ENCODE measurements at regions not wholly inside any gene's neighbourhood (a gene's known extent, or its start where the extent isn't known, plus 50 kb on each side); places are given as distances from the start of the nearest gene placed in this dataset.
A peak's percentile ranks its signal among the peaks of the same experiment; 100 is the strongest.

GRCh38 chr4:175559126-175559525 is 252.9 kb downstream of the GPM6A start (continued):
- TF ChIP-seq PRDM15 (CRISPR knock-in tag; IDR thresholded peaks at IDR 0.05): no peak
- TF ChIP-seq ZNF121 (CRISPR knock-in tag; IDR thresholded peaks at IDR 0.05): no peak

GRCh38 chr4:175559526-175559925 is 252.5 kb downstream of the GPM6A start:
- H3K36me3 Mint-ChIP-seq: no peaks in the 10 kb centered on the region
- no peak for DNase-seq (ENCODE audit: low spot score)
- H3K4me1 Mint-ChIP-seq: peaks cover 21% of the 10 kb centered on the region
- no peaks in the 10 kb centered on the region for H3K9me3 Mint-ChIP-seq
- no peaks in the 10 kb centered on the region for H3K27me3 Mint-ChIP-seq (ENCODE audit: low read depth)
- peak overlapping the region; percentile 61; the same call in 1 of the 2 replicates for H3K27ac Mint-ChIP-seq
- H3K4me3 Mint-ChIP-seq: no peak overlapping the region
- ChIA-PET POLR2A (no interaction called here), CTCF (interaction anchor here (0.8 kb wide), 1 partner anchor 84 kb away, joined by 3 read pairs; no protein-coding TSS in a partner anchor)
- no peak for ATAC-seq
- TF ChIP-seq NFATC4 (CRISPR knock-in tag; IDR thresholded peaks at IDR 0.05) (no peak), HMGXB4 (CRISPR knock-in tag; IDR thresholded peaks at IDR 0.05) (no peak), PRDM15 (CRISPR knock-in tag; IDR thresholded peaks at IDR 0.05) (no peak), ATF6 (CRISPR knock-in tag; IDR thresholded peaks at IDR 0.05) (no peak), SMAD4 (CRISPR knock-in tag; IDR thresholded peaks at IDR 0.05) (no peak), TEAD4 (CRISPR knock-in tag; IDR thresholded peaks at IDR 0.05) (no peak), FOXP4 (CRISPR knock-in tag; IDR thresholded peaks at IDR 0.05) (no peak), GRHL2 (CRISPR knock-in tag; IDR thresholded peaks at IDR 0.05; ENCODE audit: insufficient replicate concordance, severe bottlenecking) (no peak), AFF4 (CRISPR knock-in tag; IDR thresholded peaks at IDR 0.05; ENCODE audit: borderline replicate concordance) (no peak), ATF3 (CRISPR knock-in tag; conservative IDR thresholded peaks at IDR 0.05) (no peak), USF1 (CRISPR knock-in tag; IDR thresholded peaks at IDR 0.05) (no peak), STAT6 (CRISPR knock-in tag; conservative IDR thresholded peaks at IDR 0.05; ENCODE audit: low read depth) (no peak), TP53 (CRISPR knock-in tag; IDR thresholded peaks at IDR 0.05) (no peak)

All from WTC11 (cell line).